ENCODE measurements at regions not wholly inside any gene's neighbourhood (a gene's known extent, or its start where the extent isn't known, plus 50 kb on each side); places are given as distances from the start of the nearest gene placed in this dataset.

GRCh38 chr22:23410411-23410810 is 169.7 kb downstream of the IGLL1 start:
- DNase-seq (ENCODE audit: low read depth, low spot score): no peak

DNA sequence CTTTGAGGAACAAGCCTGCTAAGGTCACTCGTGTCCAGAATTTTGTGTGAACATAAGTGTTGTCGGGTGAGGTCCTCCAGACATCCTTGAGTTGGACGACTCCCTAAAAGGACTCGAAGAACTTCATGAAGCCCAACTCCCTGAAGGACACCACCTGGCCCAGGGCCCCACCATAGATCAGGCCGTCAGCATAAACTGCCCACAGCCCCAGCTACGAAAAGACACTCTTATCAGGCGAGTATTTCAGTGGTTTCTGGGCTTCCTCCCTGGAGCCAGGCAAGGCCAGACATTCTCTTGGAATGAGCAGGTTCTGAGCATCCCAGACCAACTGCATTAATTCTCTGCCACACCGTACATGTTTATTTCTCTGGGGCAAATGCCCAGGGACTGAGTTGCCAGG is 170.1 kb downstream of the IGLL1 start:
- no peak for DNase-seq (ENCODE audit: low read depth, low spot score)

GRCh38 chr22:23408321-23408720 is 171.8 kb downstream of the IGLL1 start:
- DNase-seq (ENCODE audit: low read depth, low spot score): no peak

DNA sequence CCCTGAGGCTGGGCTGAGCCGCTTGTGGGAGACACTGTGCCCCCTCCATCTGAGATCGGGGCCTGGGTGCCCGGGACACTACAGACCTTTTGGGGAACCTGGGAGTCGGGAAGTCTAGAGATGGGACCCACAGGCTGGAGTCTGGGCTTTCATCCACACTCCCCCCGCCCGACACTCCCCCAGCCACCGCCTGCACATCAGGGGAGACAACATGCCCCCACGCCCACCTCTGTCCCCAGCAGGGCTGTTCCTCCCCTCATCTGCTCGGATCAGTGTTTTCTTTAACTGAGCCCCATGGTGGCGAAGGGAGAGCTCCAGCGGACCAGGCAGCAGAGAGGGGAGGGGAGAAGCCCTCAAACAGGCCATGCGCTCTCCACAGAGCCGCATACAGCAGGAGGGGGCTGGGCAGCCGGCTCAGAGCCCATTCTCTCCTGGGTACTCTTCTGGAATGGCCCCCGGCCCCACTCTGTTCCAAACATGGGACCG is 174.7 kb downstream of the IGLL1 start:
- DNase-seq (ENCODE audit: low read depth, low spot score): no peak

DNA sequence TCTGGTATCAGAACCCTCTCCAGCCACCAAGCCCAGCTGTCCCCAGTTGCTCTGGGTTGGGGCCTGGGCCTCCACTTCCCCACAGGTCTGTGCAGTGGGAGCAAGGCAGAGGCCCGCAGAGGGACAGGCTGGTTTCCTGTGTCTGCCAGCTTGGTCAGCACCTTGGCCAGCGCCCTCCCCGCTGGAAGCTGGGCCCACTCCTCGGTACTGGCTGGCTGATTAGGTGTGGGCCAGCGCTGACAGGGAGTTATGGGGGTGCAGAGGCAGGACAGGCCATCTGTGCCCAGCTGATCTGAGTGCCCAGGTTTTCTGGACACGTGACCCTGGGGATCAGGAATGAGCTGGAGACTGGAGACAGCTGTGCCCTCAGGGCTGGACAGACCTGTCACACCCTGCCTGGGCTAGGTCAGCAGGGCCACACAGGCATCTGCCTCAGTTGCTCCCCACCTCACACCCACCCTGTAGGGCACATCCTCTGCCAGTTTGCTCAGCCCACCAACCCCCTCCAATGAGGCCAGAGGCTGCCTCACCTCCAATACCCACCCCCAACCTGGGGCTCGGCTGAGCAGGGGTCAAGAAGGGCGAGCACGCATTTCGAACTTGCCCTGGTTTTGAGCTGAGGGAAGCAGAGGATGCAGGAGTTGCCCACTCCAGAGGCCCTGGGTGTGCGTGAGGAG is 175.3 kb downstream of the IGLL1 start:
- no peak for DNase-seq (ENCODE audit: low read depth, low spot score)

- no peak for DNase-seq (ENCODE audit: low read depth, low spot score)
Observed at GRCh38 chr22:23403720-23404688, 176.1 kb downstream of the IGLL1 start.

DNA sequence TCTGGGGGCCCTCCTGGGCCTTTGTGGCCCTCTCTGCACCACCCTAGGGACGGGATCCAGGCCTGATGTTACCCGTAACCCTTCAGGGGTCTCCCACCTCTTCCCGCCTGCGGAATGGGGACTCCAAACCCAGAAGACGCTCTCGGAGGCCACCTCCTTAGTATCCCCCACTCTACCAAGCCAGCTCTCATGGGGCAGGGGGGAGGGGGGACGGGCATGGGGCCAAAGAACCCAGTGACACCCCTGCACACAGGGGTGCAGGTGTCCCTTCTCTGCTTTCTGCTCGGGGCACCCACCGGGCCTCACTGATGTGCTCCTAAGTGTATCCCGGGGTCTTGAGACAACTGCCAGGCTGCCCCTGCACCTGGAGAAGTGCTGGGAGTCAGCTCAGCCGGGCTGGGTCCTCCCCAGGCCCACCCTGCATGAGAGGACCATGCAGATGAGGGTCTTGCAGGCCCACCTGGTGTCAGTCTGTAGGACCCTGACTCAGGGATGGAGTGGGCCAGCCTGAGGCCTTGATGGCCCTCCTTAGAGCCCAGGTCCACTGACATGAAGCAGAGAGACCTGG is 176.9 kb downstream of the IGLL1 start:
- DNase-seq (ENCODE audit: low read depth, low spot score): no peak

GRCh38 chr22:23402275-23403151 is 177.6 kb downstream of the IGLL1 start:
- DNase-seq (ENCODE audit: low read depth, low spot score): no peak

- DNase-seq (ENCODE audit: low read depth, low spot score): no peak
Observed at GRCh38 chr22:23401910-23402274, 178.2 kb downstream of the IGLL1 start.

DNA sequence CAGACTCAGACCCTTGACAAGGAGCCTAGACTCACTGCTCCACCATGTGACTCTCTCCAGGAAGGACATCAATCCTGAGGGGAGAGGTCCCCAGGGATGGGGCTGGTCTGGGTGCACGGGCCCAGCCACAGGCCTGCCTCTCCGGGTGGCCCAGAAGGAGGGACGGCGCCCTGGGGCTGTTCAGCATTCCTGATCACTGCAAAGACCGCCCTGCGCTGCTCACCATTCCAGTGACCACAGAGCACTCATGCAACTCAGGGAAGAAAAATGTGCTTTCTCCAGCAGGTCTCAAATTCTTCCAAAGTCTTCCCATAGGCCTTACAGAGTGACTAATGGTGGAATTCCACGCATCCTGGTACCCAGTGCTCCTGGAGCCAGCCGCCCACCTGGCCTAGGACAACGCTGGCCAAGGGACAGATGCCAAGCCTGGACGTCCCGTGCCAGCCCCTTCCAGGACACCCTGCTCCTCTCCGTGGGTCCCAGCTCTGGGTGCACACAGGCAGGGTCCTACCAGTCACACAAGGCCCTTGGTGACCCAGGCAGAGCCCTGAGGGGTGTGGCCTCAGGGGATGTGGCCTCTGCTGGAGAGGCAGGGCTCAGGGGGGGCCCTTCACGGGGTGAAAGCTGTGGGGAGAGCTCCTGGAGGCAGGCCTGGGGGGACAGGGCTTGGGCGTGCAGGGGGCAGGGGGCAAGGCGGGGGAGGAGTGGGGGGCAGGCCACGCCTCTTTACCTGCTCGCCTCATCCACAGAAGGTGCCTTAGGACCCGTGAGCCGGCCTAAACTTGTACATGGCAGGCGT is 178.8 kb downstream of the IGLL1 start:
- no peak for DNase-seq (ENCODE audit: low read depth, low spot score)

GRCh38 chr22:23400286-23400981 is 179.7 kb downstream of the IGLL1 start:
- no peak for DNase-seq (ENCODE audit: low read depth, low spot score)

DNA sequence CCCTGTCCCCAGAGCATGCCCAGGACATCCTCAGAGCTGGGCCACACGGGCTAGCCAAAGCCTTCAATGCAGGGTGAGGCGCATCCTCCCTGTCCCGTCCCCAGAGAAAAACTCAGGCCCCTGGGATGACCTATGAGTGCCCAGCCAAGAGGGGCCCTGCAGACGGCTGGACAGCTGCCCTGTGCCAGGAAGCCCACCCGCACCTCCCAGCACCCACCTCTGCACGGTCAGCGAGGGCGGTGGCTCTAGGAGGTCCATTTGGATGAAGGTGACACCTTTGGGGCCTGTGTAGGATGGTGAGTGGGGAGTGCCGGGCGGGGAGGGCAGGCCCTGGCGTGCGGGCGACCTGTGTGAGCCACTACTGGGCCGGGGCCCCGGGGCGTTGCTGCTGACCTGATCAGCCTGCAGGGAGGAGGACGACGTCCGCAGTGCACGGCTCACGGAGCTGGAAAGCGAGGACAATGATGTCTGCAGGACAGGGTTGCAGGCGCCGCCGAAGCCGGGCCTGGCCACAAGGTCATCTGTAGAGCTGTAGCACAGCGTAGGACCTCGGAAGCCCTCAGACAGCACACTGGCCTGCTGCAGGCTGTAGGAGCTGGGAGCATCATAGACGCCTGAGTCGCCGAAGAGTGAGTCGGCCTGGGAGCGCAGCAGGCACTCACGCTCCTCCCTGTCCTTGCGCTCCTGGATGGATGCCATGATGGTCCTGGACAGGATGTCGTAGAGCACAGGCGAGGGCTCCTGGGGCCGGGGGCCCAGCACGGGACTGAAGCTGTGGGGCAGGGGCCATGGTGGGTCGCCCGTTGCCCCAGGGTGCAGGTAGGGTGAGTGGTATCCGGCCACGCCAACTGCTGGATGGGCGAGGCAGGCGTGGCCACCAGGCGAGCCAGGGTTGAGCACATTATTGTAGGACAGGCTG is 180.5 kb downstream of the IGLL1 start:
- DNase-seq (ENCODE audit: low read depth, low spot score): no peak

GRCh38 chr22:23398701-23399366 is 181.3 kb downstream of the IGLL1 start:
- no peak for DNase-seq (ENCODE audit: low read depth, low spot score)

- DNase-seq (ENCODE audit: low read depth, low spot score): no peak
Observed at GRCh38 chr22:23397613-23398567, 182.2 kb downstream of the IGLL1 start.

GRCh38 chr22:23397008-23397612 is 183.0 kb downstream of the IGLL1 start:
- no peak for DNase-seq (ENCODE audit: low read depth, low spot score)

DNA sequence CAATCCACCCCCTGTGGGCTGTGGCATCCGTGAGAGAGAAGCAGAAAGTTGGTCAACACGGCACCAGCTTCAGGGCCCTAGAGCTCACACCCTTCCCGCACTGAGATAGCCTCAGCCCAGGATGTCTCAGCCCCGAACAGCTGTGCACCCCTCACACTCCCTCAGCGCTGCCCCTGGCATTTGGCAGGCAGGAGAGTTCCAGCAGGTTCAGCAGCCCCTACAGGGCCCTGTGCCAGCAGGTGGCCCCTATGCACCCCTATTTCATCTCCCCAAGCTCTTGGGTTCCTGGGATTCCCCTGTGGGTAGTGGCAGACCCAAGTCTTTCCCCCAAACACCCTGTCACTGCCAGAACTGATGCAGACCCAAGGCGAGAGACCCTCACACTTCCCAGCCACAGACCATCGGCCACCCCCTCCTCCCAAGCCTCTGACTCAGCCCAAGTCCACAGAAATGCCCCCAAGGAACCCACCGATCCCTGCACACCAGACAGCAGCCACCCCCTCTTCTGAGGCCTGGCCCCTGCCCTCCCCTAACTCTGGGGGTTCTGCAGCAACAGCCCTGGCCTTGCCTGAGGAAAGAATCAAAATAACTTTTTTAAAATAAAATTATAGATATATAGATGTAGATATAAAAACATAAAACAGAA is 183.6 kb downstream of the IGLL1 start:
- no peak for DNase-seq (ENCODE audit: low read depth, low spot score)

Data from brain pericyte (primary cell).